OCI-M1 (cell line): ENCODE measurements at regions not wholly inside any gene's neighbourhood (a gene's known extent, or its start where the extent isn't known, plus 50 kb on each side); places are given as distances from the start of the nearest gene placed in this dataset.
"Not testable (repeated sequence)": the region's sequence is repeated elsewhere in the genome, so short reads cannot be mapped to it uniquely, and the experiment has no call there.

Experiments
- DNase-seq: peaks from one replicate; lab custom pipeline; 2025; lab: John Stamatoyannopoulos, UW

- DNase-seq: no peak
Measured at GRCh38 chr1:79955966-79956365, 949.4 kb upstream of the ADGRL4 start.

- no peak for DNase-seq
Measured at GRCh38 chr1:79950511-79950910, 944.0 kb upstream of the ADGRL4 start.

DNA sequence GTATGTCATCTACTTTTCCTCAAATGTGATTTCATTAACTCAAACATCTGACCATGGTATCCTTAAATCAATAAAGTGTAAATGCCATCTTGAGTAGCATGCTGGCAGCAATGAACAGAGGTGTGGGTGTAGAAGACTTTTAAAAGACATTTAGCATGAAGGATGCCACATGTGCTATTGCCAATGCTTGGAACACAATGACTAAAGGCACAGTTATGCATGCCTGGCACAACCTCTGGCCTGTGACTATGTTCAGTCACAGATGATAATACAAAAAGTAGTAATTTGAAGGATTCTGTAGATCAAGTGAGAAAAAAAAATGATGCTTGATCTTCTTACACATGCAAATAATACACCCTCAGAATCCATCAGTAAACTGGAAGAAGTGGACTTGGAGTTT, 938.9 kb upstream of the ADGRL4 start:
- no peak for DNase-seq

DNA sequence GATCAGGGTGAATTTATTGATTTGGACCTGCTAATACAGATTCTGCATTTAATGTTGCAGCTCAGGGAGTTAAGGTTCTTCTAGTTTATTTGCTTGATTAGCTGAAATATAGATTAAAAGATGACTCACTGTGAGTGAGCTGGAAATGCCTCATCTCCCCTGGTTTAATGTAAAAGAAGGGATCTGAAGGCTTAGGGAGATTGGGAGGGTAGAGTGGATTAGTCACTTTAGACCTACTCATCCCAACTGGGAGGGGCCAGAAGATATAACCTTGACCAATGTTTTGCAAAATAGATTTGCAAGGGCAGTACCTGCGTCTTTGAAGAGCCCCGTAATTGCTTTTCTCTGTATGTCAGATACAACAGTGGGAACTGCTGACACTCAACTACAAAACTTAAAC, 922.8 kb upstream of the ADGRL4 start:
- no peak for DNase-seq

DNA sequence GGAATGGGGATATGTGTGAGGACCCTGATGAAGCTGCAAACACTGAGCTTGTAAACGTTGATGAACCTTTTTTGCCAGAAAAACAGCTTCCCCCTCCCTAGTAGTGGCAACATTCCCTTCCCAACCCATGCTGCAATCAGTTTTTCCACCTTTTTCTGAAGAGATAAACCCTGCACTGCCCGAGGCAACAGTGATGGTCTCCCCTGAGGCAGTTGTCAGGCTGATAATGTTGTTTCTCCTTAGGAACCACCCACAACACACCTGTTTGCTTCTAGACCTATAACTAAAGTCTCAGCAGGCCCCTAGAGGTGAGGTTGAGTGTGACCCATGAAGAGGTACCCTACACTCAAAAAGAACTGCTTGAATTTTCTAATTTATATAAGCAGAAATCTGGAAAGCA, 922.4 kb upstream of the ADGRL4 start:
- no peak for DNase-seq

GRCh38 chr1:79920960-79921669, 914.6 kb upstream of the ADGRL4 start:
- no peak for DNase-seq

- no peak for DNase-seq
Measured at GRCh38 chr1:79914896-79915295, 908.4 kb upstream of the ADGRL4 start.

GRCh38 chr1:79912813-79913212, 906.3 kb upstream of the ADGRL4 start:
- no peak for DNase-seq

DNA sequence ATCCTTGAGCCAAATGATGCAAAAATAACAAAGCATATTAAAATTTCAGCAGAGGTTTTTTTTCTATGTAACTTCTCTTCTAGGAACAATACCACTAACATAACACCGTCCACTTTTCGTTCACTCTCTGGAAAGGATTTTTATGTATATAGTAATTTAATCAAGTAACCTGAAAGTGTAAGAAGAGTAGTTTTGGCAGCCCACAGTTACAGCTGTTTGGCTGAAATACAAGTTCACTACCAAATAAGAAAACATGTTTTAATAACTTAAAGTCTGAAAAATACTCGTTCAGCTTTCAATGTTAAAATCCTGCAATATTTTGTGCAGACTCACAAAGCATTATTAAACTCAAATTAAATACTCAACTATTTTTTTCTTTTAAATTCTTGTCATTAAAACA, 896.8 kb upstream of the ADGRL4 start:
- DNase-seq: no peak

DNA sequence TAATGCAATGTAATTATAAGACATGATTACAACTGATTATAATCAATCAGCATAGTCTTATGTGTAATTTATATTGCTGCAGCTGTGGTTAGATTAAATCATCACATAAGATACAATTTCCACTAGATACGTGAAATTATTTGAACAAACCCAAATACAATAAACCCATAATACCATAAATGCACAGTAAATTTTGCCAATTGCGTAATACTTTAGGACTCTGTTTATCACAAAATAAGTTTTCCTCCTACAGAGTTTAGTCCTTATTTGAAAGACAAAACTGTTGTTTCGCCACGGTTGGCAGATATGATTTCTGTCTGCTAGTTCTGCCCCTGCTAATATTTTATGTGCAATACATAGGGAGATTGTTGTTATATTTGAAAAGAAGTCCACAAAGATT, 895.9 kb upstream of the ADGRL4 start:
- DNase-seq: no peak

- peak; percentile 56 for DNase-seq
Measured at GRCh38 chr1:79899914-79900313, 893.4 kb upstream of the ADGRL4 start.

- DNase-seq: no peak
Measured at GRCh38 chr1:79896140-79896539, 889.6 kb upstream of the ADGRL4 start.

GRCh38 chr1:79895573-79895972, 889.0 kb upstream of the ADGRL4 start:
- no peak for DNase-seq

GRCh38 chr1:79894129-79894528, 887.6 kb upstream of the ADGRL4 start:
- not testable (repeated sequence) for DNase-seq

DNA sequence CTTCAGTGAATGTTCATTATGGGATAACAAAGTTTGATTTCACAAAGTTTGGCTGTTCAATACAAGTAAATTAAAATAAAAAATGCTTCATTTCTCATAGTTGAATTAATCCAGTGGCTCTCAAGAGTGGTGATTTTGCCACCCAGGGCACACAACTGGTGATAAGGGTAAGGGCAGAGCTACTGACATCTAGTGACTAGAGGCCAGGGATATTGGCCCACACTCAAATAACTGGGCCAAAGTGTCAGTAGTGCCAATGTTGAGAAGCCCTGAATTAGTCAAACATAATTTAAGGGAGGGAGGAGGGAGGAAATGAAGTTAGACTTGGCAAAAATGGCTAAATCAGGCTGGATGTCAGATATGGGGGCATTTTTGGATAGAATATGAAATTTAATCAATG, 880.5 kb upstream of the ADGRL4 start:
- DNase-seq: no peak

- DNase-seq: no peak
Measured at GRCh38 chr1:79885101-79885500, 878.6 kb upstream of the ADGRL4 start.

DNA sequence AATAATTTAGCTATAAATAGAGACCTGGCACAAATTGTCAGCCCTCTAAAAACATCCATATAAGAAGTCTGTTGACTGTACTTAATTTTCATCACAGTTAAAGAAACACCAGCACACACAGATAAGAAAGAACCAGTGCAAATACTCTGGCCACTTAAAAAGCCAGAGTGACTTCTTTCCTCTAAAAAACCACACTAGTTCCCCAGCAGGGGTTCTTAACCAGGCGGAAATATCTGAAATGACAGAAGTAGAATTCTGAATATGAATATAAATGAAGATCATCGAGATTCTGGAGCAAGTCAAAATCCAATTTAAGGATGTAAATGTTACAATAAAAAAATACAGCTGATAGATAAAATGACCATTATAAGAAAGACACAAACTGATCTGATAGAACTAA, 870.6 kb upstream of the ADGRL4 start:
- no peak for DNase-seq

DNA sequence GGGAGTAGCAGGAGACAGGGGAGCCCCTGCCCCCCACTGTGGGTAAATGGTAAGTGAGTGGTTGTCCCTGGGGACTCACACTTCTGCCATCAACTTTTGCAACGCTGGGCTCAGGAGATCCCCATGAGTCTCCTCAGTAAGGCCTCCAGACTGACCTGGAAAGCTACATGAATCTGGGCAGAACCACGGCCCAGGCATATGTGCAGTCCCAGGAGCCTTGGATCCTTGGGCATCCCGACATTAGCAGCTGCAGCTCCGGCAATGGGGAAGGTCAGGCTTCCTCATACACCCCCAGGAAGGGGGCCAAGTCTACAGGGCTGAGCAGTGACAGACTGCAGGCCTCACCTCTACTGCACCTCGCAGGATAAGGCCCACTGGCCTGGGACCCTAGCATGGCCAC, 868.7 kb upstream of the ADGRL4 start:
- DNase-seq: no peak

- no peak for DNase-seq
Measured at GRCh38 chr1:79874289-79874688, 867.8 kb upstream of the ADGRL4 start.

GRCh38 chr1:79859212-79859948, 852.9 kb upstream of the ADGRL4 start:
- DNase-seq: peak; percentile 73

- peak; percentile 36 for DNase-seq
Measured at GRCh38 chr1:79852004-79852403, 845.5 kb upstream of the ADGRL4 start.

DNA sequence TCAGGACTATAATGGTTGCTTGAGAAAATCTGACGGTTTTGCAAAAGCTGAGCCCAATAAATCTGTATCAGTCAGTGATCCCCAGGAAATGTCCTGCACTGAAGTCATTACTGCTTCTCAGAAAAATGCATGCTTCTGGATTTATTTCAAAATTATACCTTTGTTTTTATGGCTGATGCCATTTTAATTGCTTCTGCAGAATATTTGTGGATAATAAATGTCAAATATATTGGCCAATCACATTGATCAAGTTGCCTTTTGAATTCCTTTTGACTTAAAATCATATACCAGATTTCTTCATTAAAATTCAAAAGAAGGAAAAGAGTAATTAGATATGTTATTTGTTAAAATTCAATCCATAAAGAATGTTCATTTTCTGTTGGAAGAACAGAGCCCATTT, 842.9 kb upstream of the ADGRL4 start:
- DNase-seq: no peak

GRCh38 chr1:79848316-79848715, 841.8 kb upstream of the ADGRL4 start:
- DNase-seq: no peak

GRCh38 chr1:79847700-79848099, 841.2 kb upstream of the ADGRL4 start:
- DNase-seq: no peak
